GM08714 (cell line): ENCODE measurements at regions not wholly inside any gene's neighbourhood (a gene's known extent, or its start where the extent isn't known, plus 50 kb on each side); places are given as distances from the start of the nearest gene placed in this dataset.

Experiments used
- H3K4me3 ChIP-seq: fragments of 200-500 bp; sonication (Bioruptor generic); 2 replicates; pipeline ENCODE4 v1.5.1; 2014; ENCODE audit warnings: mild to moderate bottlenecking, low read length, inconsistent platforms
- ZNF274 ChIP-seq: IDR thresholded peaks from 2 replicates; pipeline ENCODE4 v1.6.1; 2012; ENCODE audit warnings: mild to moderate bottlenecking, low read depth, low read length

- no peak for TF ChIP-seq ZNF274
- no peak overlapping the region for H3K4me3 ChIP-seq
Measured at GRCh38 chr3:124113485-124113884, 121.6 kb upstream of the ROPN1 start.

GRCh38 chr3:124115279-124115678 lies 123.4 kb upstream of the ROPN1 start:
- H3K4me3 ChIP-seq, result no peak overlapping the region
- no peak for TF ChIP-seq ZNF274

GRCh38 chr3:124115956-124116355 lies 124.0 kb upstream of the ROPN1 start:
- no peak overlapping the region for H3K4me3 ChIP-seq
- no peak for TF ChIP-seq ZNF274

- TF ChIP-seq ZNF274, result no peak
Measured at GRCh38 chr3:124116906-124117305, 125.0 kb upstream of the ROPN1 start.

GRCh38 chr3:124117486-124117885 lies 125.6 kb upstream of the ROPN1 start:
- TF ChIP-seq ZNF274, result no peak
- no peak overlapping the region for H3K4me3 ChIP-seq

More at GRCh38 chr3:124116906-124117305, 125.0 kb upstream of the ROPN1 start:
- no peak overlapping the region for H3K4me3 ChIP-seq

- no peak for TF ChIP-seq ZNF274
- no peak overlapping the region for H3K4me3 ChIP-seq
Measured at GRCh38 chr3:124118397-124118796, 126.5 kb upstream of the ROPN1 start.

GRCh38 chr3:124119056-124119716 lies 127.3 kb upstream of the ROPN1 start:
- H3K4me3 ChIP-seq, result no peak overlapping the region
- TF ChIP-seq ZNF274, result no peak

GRCh38 chr3:124121379-124122312 lies 129.7 kb upstream of the ROPN1 start:
- no peak overlapping the region for H3K4me3 ChIP-seq
- no peak for TF ChIP-seq ZNF274

GRCh38 chr3:124125315-124125714 lies 133.4 kb upstream of the ROPN1 start:
- H3K4me3 ChIP-seq, result no peak overlapping the region
- no peak for TF ChIP-seq ZNF274

GRCh38 chr3:124126436-124127023 lies 134.6 kb upstream of the ROPN1 start:
- no peak for TF ChIP-seq ZNF274
- H3K4me3 ChIP-seq, result no peak overlapping the region

- no peak for TF ChIP-seq ZNF274
- H3K4me3 ChIP-seq, result no peak overlapping the region
Measured at GRCh38 chr3:124131158-124131557, 139.2 kb upstream of the ROPN1 start.

GRCh38 chr3:124131580-124131979 lies 139.7 kb upstream of the ROPN1 start:
- TF ChIP-seq ZNF274, result no peak
- H3K4me3 ChIP-seq, result no peak overlapping the region

- H3K4me3 ChIP-seq, result no peak overlapping the region
- TF ChIP-seq ZNF274, result no peak
Measured at GRCh38 chr3:124132813-124133212, 140.9 kb upstream of the ROPN1 start.

- TF ChIP-seq ZNF274, result no peak
- no peak overlapping the region for H3K4me3 ChIP-seq
Measured at GRCh38 chr3:124133366-124133940, 141.5 kb upstream of the ROPN1 start.
